Inflammatory macrophage (primary cell): ENCODE measurements at regions not wholly inside any gene's neighbourhood (a gene's known extent, or its start where the extent isn't known, plus 50 kb on each side); places are given as distances from the start of the nearest gene placed in this dataset.
"Not testable (repeated sequence)": the region's sequence is repeated elsewhere in the genome, so short reads cannot be mapped to it uniquely, and the experiment has no call there.

ENCODE experiments used
- DNase-seq, 2 donors: peaks; one replicate each; pipeline ENCODE4 v3.0.0-alpha.2; 2020 to 2022

- DNase-seq, result not testable (repeated sequence)
Measured at GRCh38 chr10:83786701-83787100, 352.6 kb upstream of the GHITM start.

- no peak for DNase-seq
Measured at GRCh38 chr10:83801983-83802382, 337.3 kb upstream of the GHITM start.

- no peak for DNase-seq
Measured at GRCh38 chr10:83806717-83807116, 332.6 kb upstream of the GHITM start.

GRCh38 chr10:83809001-83809400 lies 330.3 kb upstream of the GHITM start:
- DNase-seq, result no peak

- no peak for DNase-seq
Measured at GRCh38 chr10:83816942-83817341, 322.4 kb upstream of the GHITM start.

GRCh38 chr10:83817797-83818196 lies 321.5 kb upstream of the GHITM start:
- DNase-seq, result no peak

- DNase-seq, result no peak
Measured at GRCh38 chr10:83819609-83820008, 319.7 kb upstream of the GHITM start.

- DNase-seq, result no peak
Measured at GRCh38 chr10:83820033-83820432, 319.3 kb upstream of the GHITM start.

GRCh38 chr10:83824099-83824498 lies 315.2 kb upstream of the GHITM start:
- DNase-seq, result no peak

- DNase-seq, result no peak
Measured at GRCh38 chr10:83834096-83834495, 305.2 kb upstream of the GHITM start.

GRCh38 chr10:83835945-83836745 lies 303.2 kb upstream of the GHITM start:
- no peak for DNase-seq

- DNase-seq, result no peak
Measured at GRCh38 chr10:83848677-83849076, 290.6 kb upstream of the GHITM start.

GRCh38 chr10:83849150-83849549 lies 290.2 kb upstream of the GHITM start:
- DNase-seq, result no peak

- no peak for DNase-seq
Measured at GRCh38 chr10:83852146-83852545, 287.2 kb upstream of the GHITM start.

GRCh38 chr10:83862723-83863122 lies 276.6 kb upstream of the GHITM start:
- DNase-seq, result no peak

GRCh38 chr10:83863283-83863966 lies 275.9 kb upstream of the GHITM start:
- no peak for DNase-seq

GRCh38 chr10:83869898-83870297 lies 269.4 kb upstream of the GHITM start:
- DNase-seq, result no peak

- peak; percentile 63 to 75 for DNase-seq
Measured at GRCh38 chr10:83871187-83872081, 267.9 kb upstream of the GHITM start.

- DNase-seq, result no peak
Measured at GRCh38 chr10:83880252-83880791, 259.0 kb upstream of the GHITM start.

GRCh38 chr10:83881661-83882060 lies 257.6 kb upstream of the GHITM start:
- DNase-seq, result no peak

GRCh38 chr10:83886871-83887270 lies 252.4 kb upstream of the GHITM start:
- no peak for DNase-seq

- no peak for DNase-seq
Measured at GRCh38 chr10:83892737-83893136, 246.6 kb upstream of the GHITM start.

- no peak for DNase-seq
Measured at GRCh38 chr10:83896219-83896618, 243.1 kb upstream of the GHITM start.
